Right lung (tissue), 2 donors: ENCODE measurements at regions not wholly inside any gene's neighbourhood (a gene's known extent, or its start where the extent isn't known, plus 50 kb on each side); places are given as distances from the start of the nearest gene placed in this dataset.
A peak's percentile ranks its signal among the peaks of the same experiment; 100 is the strongest.

Experiments used
- DNase-seq, 2 donors: peaks; one replicate each; pipeline ENCODE4 v3.0.0-alpha.2; 2013

DNA sequence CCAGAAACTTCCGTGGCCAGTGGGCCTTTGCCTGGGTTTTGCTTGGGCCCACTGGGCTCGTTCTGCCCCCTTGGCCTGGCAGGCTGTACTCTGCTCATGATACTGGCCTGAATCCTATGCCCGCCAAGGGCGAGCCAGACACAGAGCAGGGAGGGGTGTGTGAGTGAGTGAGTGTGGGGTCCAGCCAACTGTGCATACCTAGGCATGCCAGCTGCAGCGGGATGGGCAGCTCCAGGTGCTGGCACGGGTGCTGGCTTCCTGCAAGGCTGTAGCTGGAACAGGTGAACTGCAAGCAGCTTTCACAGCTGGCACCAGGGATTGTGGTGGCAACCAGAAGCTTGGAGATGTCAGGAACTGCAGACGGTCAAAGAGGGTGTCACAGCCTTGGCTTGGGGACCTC, 1276.4 kb downstream of the SLC16A7 start:
- no peak for DNase-seq

GRCh38 chr12:60872850-60873713, 1277.3 kb downstream of the SLC16A7 start:
- DNase-seq: peak in 1 of 2 donors; percentile 28

- DNase-seq: no peak
Measured at GRCh38 chr12:60874091-60874490, 1278.3 kb downstream of the SLC16A7 start.

GRCh38 chr12:60920841-60921495, 1325.1 kb downstream of the SLC16A7 start:
- DNase-seq: no peak

DNA sequence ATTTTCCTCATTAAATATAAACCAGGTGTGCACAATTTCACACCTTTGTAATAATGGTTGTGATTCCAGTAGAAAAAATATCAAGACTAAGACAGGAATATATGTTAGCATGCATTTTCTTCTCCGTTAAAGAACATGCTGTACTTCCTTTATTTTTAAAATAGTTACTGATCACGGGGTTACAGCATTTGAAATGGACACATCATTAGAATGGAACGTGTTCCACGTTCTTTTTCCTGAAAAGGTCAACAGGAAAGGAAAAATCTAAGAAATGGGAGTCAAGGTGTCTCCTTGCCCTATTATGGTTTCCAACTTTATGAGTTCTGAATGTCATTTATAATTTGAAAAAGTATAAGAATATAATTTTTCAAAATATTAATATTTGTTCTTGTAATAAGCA, 1325.7 kb downstream of the SLC16A7 start:
- no peak for DNase-seq

DNA sequence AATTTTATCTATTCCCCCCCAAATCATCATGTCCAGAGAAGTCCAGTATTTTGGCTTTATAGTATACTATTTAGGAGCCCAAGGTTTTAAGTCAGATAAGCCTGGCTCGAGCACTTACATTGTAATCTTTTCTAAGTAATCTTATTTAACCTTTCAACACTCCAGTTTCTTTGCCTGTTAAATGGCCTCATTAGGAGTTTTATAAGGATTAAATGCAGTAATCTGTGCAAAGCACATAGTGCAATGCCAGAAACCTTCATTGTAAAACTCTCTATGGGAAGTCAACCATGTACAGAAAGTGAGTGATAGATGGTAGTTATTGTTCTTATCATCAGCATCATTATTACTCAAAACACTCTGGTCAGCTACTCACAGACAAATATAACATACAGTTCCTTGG, 1330.4 kb downstream of the SLC16A7 start:
- no peak for DNase-seq

DNA sequence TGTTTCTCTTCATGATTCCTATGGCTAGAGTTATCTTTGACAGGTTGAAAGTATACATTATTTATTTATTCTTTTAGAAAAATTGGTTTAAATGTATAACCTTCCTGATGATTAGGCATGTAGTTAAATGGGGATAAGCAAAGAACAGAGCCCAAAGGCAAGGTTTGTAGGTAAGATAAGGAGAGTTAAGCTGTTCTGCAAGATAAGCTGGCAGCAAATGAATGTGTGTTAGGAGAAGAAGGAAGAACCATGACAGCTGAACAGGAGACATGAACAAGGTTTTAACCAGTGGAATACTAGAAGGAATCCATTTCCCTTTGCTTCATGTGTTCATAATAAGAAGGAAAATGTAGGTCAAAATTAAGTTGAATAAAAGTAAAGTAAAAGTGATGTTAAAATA, 1330.1 kb upstream of the USP15 start:
- DNase-seq: no peak

GRCh38 chr12:60935981-60936761, 1324.0 kb upstream of the USP15 start:
- DNase-seq: no peak

- DNase-seq: peak in 1 of 2 donors; percentile 5
Measured at GRCh38 chr12:60947533-60947932, 1312.7 kb upstream of the USP15 start.

DNA sequence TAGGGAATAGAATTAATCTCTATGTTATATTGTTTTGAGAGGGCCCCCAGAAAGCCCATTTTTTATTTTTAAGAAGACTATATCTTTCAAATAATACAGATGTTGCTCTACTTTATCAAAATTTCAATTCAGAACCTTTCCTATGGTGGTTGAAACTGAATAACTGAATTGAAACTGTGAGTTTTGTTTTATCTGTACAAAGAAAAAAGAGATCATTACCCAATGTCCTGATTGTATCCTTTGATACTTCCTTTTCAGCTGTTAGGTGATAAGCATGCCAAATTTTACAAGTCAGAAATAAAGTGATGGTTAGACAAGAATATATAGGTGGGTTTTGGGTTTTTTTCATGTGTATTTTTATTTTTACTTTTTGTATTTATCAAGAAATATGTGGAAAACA, 1293.1 kb upstream of the USP15 start:
- no peak for DNase-seq

- no peak for DNase-seq
Measured at GRCh38 chr12:60977966-60978365, 1282.2 kb upstream of the USP15 start.

- no peak for DNase-seq
Measured at GRCh38 chr12:60980558-60980957, 1279.6 kb upstream of the USP15 start.

GRCh38 chr12:60981473-60981872, 1278.7 kb upstream of the USP15 start:
- DNase-seq: no peak

- DNase-seq: no peak
Measured at GRCh38 chr12:60992087-60992486, 1268.1 kb upstream of the USP15 start.

DNA sequence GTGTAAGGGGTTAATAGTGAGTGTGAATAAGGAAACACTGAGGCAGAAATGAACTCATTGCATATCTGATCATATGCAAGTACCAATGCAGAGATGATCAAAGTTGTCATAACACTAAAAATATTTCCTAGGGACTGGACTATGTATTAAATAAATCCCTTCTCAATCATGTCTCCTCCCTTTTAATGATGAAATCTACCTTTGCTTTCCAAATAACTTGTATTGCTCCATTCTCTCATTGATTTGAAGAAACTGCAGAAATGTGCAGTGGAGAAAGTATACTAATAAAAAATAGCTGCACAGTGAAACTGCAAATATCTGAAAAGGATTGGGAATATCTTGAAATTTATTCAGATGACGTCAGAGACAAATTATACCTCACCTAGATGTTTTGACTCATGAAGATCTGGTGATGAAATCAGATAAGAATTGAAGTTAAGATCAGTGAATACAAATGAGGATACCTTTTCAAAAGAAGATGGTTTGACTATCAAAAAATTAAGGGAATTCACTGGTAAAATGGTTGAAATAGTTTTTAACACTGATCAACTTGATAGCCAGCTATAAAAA, 1264.9 kb upstream of the USP15 start:
- DNase-seq: no peak

DNA sequence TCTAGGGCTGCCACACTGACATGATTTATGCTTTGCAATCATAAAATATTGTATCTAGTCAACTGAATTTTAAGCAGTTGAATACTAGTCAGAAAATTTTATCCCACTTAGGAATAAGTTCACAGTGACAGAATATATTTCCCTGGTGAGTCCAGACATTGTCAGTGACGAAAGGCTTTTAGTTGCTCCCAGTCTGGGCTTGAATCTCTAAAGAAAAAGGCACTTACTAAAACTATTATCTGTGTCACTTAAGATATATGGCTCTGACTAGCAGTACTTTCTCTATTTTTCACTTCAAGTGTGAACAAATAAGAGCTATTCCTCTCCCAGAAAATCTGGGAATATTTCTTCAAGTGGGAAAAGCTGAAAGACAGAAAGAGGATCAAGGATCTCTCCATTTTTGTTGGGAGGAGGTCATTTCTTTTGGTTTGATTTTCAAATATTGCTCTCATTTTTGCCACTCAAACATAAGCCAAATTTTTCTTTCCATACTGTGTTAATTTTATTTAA, 1262.3 kb upstream of the USP15 start:
- no peak for DNase-seq

DNA sequence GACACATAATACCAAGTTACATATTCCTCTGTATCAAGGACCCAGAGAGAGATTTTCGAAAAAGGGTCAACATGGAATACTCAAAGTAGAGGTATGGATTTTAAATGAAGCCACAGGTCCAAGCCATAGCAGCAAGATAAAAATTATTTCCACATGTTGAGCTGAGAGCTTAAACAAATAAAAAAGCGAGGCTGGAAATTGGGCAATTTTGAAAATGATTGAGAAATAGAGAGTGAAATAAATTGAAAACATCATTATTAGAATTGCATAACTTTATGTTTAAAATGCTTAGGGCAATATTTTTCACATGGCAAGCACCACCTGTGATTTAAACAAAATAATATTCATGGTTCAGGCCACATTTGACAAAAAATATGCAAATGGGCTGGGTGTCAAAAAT, 1251.0 kb upstream of the USP15 start:
- DNase-seq: peak; percentile 35 to 52

DNA sequence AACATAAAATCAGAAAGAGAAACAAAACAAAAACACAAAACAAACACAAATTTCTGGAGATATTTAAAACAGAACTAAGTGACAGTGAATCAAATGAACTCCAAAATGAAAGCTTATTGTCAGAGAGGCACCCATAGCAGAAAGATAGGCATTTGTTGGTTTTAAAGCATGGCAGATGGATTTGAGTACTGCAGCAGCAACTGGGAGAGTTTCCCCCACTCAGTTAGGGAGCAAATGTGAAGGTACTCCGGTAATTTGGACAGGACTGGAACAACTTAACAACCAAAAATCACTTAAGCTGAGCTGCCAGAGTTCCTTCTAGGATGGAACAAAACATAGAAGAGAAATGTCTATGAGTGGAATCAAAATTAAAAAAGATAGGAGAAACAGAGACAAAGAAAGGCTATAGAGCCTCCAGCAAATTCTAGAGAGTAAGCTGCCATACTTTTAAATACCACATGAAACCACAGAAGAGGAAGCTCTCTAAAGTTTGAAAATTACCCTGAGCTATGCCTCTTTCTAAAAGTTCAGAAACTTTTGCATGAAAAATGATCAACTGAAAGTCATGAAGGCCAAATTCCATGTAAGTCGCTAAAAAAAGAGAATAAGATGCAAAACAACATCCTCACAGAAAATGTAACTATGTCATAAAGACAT, 1248.3 kb upstream of the USP15 start:
- DNase-seq: no peak

DNA sequence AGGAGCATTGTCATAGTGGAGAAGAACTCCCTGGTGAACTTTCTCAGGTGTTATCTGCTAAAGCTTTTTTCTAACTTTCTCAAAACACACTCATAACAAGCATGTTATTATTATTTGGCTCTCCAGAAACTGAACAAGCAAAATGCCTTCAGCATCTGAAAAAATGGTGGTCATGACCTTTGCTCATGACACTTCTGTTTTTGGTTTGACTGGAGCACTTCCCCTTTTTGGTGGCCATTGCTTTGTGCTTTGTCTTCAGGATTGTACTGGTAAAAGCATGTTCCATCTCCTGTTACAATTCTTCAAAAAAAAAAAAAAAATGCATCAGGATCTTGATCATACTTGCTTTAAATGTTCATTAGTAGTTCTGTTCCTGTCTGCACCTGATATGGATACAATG, 1241.6 kb upstream of the USP15 start:
- DNase-seq: no peak

GRCh38 chr12:61023231-61023630, 1237.0 kb upstream of the USP15 start:
- no peak for DNase-seq

DNA sequence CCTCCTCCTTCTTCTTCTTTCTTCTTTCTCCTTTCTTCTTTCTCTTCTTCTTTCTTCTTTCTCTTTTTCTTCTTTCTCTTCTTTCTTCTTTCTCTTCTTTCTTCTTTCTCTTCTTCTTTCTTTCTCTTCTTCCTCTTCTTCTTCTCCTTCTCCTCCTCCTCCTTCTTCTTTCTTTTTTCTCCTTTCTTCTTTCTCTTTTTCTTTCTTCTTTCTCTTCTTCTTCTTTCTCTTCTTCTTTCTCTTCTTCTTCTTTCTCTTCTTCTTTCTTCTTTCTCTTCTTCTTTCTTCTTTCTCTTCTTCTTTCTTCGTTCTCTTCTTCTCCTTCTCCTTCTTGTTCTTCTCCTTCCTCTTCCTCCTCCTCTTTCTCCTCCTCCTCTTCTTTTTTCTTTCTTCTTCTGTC, 1230.7 kb upstream of the USP15 start:
- DNase-seq: no peak

DNA sequence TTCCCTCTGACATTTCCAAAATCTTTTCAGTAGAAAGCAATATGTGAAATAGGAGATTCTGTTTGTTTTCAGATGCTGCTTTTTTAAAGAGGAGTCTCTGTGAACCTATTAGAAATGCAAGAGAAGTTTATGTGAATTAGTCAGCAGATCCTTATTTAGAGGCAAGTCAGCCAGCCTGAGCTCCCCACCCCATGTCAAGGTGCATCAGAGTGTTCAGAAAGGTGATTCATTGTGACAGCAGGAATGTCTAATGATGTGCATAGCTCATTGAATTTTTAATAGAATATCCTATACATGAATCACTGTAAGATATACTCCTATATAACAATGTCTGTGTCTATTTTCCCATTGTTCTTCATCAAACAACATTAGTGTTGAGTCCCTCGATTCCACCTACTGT, 1222.4 kb upstream of the USP15 start:
- no peak for DNase-seq
